GM18511 (cell line): ENCODE measurements at regions not wholly inside any gene's neighbourhood (a gene's known extent, or its start where the extent isn't known, plus 50 kb on each side); places are given as distances from the start of the nearest gene placed in this dataset.
"Not testable (repeated sequence)": the region's sequence is repeated elsewhere in the genome, so short reads cannot be mapped to it uniquely, and the experiment has no call there.

Source experiments
- ATAC-seq: cut with Tn5 transposase; IDR thresholded peaks from one replicate; pipeline ENCODE4 v1.9.1; 2021; ENCODE audit warnings: mild to moderate bottlenecking, moderate library complexity; ENCODE audit not compliant: unreplicated experiment

- no peak for ATAC-seq
These were observed 1225.7 kb upstream of the WWC1 start for GRCh38 chr5:167065794-167066193.

DNA sequence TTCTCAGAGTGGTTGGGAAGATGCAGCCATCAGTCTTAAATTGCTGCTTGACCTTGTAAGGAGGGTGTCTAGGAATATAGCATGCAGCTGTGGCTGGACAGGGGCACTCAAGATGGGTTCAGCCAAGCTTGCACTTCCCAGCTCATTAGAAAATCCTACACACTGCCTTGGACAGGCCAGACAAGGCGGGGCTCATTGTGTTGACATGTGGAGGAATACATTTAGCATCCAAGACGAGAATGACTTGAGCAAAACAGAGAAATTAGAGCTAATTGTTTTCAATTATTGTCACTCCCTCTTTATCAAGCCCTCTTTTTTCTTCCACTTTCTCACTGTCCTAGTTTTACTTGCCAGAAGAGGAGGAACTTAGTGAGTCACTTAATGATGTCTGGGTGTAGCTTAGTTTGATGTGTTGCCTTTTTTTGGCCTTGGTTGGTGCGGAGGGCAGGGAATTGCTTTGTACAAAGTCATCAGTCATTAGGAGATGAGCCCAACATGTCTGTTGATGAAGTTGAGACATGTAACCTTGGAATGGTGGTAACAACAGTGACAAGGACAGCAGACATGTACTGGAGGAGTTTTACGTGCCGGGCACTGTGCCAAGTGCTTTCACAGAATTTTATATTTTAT, 1219.3 kb upstream of the WWC1 start:
- no peak for ATAC-seq

- ATAC-seq = no peak
These were observed 1209.9 kb upstream of the WWC1 start for GRCh38 chr5:167081561-167081960.

DNA sequence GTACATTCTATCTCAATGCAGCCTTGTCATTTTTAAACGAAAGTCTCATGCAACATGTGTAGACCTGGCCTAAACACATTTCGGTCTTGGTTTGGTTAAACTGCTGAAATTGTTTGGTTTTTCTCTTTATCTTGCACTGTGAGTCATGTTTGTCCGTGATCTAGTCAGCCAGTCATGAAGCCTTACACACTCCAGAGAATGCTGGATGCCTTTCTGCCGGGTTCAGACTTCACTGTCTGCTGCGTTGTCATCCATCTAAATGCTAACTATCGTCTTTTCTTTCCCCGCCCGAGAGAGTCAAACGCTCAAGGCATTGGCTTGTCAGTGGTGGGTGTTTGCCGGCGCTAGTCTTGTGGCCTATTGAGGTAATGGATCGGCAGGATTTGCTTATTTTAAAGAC, 1194.6 kb upstream of the WWC1 start:
- ATAC-seq = no peak

GRCh38 chr5:167104351-167104750, 1187.1 kb upstream of the WWC1 start:
- no peak for ATAC-seq

DNA sequence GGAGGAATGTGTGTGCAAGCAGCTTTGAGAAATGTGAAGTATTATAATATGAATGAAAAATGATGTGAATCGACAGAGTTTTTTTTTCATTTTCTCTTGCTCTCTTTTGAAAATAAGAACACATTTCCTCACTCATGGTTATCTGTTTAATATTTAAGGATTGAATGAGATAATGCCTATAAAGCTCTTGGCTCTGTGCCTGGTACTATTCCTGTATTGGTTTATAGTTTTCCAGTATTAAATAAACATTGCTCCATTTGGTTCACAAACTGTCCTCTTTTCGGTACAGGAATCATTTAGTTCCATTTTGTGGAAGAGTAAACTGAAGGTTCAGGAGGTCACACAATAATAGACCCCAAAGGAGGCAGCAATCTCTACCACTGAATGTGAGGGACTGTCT, 1185.5 kb upstream of the WWC1 start:
- ATAC-seq = no peak

GRCh38 chr5:167107684-167108083, 1183.8 kb upstream of the WWC1 start:
- no peak for ATAC-seq

- not testable (repeated sequence) for ATAC-seq
These were observed 1183.2 kb upstream of the WWC1 start for GRCh38 chr5:167108266-167108665.

DNA sequence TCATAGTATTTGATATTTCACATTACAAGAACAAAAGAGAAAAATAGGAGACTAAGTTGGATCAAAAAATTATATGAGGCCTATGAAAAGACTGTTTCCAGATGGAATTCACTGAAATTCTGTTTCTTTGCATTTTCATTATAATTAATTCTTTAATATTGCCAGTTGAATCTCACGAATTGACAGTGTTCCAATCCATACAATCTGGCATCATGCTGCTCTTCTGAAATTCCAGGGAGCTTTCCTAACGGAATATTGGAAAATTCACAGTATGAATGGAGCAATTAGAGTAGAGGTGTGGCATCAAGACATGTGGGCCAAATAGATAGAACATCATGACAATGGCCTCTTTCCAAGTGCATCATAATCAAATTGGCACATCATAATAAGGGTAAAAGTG, 1178.9 kb upstream of the WWC1 start:
- no peak for ATAC-seq

GRCh38 chr5:167122267-167122666, 1169.2 kb upstream of the WWC1 start:
- ATAC-seq = no peak

GRCh38 chr5:167123126-167123525, 1168.3 kb upstream of the WWC1 start:
- no peak for ATAC-seq

- ATAC-seq = no peak
These were observed 1162.9 kb upstream of the WWC1 start for GRCh38 chr5:167128581-167128980.

DNA sequence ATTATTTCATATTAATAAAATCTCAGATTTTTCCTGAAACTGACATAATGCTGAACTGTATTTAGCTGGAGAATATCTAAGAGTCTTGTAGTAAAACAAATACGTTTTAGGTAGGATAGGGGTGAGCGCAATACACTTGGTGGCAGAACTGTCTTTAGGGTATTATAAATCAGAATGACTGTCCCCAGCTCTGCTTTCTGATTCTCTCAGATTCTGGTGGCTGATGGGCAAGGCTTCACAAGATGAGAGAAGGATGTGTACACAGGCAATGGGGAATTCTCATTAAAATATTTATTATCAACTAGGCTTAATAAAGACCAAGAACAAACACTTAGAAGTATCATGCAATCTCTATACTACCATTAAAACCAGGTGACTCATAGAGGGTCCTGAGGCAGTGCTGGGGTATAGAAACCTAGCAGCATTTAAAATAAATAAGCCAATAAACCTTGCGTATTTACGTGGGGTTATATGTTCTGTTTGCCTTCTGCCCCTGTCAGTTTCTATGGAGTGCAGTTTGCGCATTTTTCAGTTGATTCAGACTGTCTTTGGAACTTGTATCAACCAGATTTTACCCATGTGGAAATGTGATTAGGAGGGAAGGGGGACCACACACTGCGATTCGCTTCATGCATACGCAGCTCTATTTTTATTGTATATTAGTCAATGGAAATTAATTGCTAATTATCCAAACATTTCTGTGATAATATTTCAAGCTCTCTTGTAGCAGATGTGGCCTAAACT, 1150.7 kb upstream of the WWC1 start:
- no peak for ATAC-seq

DNA sequence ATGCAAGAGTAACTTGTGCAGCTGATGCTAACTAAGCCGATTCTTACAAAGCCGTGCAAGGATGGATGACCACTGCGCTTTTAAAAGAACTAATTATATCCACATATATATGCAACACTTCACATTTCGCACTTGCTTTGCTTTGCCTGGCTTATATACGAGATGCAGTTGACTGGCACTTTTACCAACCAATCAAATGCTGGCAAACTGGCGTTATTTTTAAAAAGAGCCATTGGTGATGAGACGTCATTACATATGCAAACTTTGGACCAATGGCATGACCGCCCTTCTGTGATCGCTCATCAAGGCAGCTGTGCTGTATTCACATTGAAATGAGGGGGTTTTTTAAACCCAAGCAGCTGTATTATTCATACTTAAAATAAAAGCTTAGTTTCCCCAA, 1147.7 kb upstream of the WWC1 start:
- ATAC-seq = no peak

GRCh38 chr5:167145841-167146240, 1145.6 kb upstream of the WWC1 start:
- no peak for ATAC-seq

GRCh38 chr5:167147879-167148278, 1143.6 kb upstream of the WWC1 start:
- no peak for ATAC-seq

DNA sequence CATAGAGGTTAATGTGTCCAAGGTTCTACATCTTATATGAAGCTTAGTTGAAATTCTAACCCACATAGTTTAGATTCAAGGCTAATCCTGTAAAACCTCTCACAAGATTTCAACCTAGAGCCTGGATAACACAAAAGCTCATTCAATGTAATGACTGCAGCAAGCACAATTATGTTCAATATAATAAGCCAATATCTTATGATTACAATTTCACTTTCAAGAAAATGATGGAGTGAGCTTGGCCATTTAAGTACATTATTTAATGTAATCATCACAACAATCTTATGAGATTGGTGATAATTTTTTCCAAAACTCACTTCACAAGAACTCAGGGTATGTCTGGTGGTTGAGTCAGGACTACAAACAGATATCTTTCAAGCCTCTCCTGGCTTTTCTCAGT, 1140.8 kb upstream of the WWC1 start:
- ATAC-seq = no peak

DNA sequence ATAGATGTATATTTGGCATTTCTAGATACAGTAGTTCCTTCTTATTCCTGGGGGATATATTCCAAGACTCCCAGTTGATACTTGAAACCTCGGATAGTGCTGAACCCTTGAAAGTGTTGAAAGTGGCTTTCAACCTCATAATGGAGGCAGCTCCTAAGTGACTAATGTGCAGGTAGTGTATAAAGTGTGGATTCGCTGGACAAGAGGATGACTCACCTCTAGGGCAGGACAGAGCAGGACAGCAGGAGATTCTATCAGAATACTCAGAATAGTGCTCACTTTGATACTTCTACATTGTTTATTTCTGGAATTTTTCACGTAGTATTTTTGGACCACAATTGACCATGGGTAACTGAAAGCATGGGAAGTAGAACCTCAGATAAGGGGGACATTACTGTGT, 1138.9 kb upstream of the WWC1 start:
- ATAC-seq = no peak

GRCh38 chr5:167155387-167156005, 1135.9 kb upstream of the WWC1 start:
- no peak for ATAC-seq

DNA sequence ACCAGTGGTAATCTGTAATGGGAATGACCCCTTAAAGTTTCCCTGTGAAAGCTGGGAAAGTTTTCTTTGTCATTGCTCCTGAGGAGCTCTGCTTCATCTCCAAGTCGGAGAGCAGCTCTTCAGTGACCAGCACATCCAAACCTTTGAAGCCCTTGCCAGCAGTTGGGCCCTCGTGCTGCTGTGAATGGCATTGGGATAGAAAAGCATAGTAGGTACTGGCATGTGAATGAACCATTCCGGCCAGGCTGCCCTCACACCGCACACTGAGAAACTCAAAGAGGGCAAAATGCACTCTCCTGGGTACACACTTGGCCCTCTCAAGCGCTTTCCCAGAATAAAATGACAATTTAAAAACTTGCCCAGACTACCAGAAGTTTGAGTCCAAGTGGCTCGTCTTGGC, 1135.0 kb upstream of the WWC1 start:
- ATAC-seq = no peak

DNA sequence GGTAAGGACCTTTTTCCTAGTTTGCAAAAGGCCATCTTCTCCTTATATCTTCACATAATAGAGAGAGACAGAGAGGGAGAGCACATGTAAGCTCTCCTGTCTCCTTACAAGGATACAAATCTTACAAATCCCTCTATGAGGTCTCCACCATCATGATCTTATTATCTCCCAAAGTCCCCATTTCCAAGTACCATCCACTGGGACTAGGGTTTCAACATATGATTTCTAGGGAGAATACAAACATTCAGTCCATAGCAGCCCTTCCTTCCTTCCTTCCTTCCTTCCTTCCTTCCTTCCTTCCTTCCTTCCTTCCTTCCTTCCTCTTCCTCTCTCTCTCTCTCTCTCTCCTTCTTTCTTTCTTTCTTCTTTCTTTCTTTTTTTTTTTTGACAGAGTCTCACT, 1132.9 kb upstream of the WWC1 start:
- no peak for ATAC-seq

DNA sequence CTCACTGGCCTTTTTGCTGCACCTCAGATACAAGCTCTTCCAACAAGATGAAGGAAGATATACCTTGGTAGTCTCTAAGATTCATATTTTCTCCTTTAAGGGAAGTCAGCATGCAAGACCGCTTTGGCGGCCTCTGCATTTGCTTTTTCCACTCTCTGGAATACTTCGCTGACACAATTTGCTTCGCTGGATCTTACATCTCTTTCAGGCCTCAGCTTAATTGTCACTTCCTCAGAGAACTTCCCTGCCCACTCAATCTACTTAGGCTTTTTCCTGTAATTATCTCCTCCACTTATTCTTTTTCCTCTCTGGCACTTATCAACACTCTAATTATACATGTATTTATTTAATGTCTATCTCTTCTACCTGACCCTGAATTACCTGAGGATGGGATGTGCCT, 1131.1 kb upstream of the WWC1 start:
- ATAC-seq = no peak
